GM18505 (cell line): ENCODE measurements at regions not wholly inside any gene's neighbourhood (a gene's known extent, or its start where the extent isn't known, plus 50 kb on each side); places are given as distances from the start of the nearest gene placed in this dataset.

Experiments
- ATAC-seq: cut with Tn5 transposase; IDR thresholded peaks from one replicate; pipeline ENCODE4 v1.9.1; 2021; ENCODE audit not compliant: unreplicated experiment
- POLR2A ChIP-seq: IDR thresholded peaks from 4 replicates; pipeline ENCODE4 v1.6.1; 2011; ENCODE audit warnings: borderline replicate concordance; ENCODE audit not compliant: insufficient read depth, insufficient read length; ENCODE audit errors: extremely low read depth

- ATAC-seq = no peak
- TF ChIP-seq POLR2A = no peak
Measured at GRCh38 chr15:35320158-35320780, 225.7 kb downstream of the DPH6 start.

GRCh38 chr15:35319354-35319753 is 226.6 kb downstream of the DPH6 start:
- ATAC-seq = no peak

GRCh38 chr15:35317217-35317616 is 228.7 kb downstream of the DPH6 start:
- no peak for TF ChIP-seq POLR2A
- no peak for ATAC-seq

More at GRCh38 chr15:35319354-35319753, 226.6 kb downstream of the DPH6 start:
- no peak for TF ChIP-seq POLR2A

GRCh38 chr15:35312344-35312743 is 227.2 kb upstream of the NANOGP8 start:
- no peak for ATAC-seq
- no peak for TF ChIP-seq POLR2A

GRCh38 chr15:35311615-35312014 is 226.5 kb upstream of the NANOGP8 start:
- no peak for ATAC-seq
- TF ChIP-seq POLR2A = no peak

- no peak for ATAC-seq
- no peak for TF ChIP-seq POLR2A
Measured at GRCh38 chr15:35309886-35310285, 224.8 kb upstream of the NANOGP8 start.

GRCh38 chr15:35308802-35309201 is 223.7 kb upstream of the NANOGP8 start:
- no peak for TF ChIP-seq POLR2A
- ATAC-seq = no peak

- no peak for TF ChIP-seq POLR2A
- ATAC-seq = no peak
Measured at GRCh38 chr15:35307676-35308075, 222.6 kb upstream of the NANOGP8 start.

GRCh38 chr15:35307026-35307425 is 221.9 kb upstream of the NANOGP8 start:
- no peak for ATAC-seq
- TF ChIP-seq POLR2A = no peak

- ATAC-seq = no peak
- no peak for TF ChIP-seq POLR2A
Measured at GRCh38 chr15:35306361-35306981, 221.4 kb upstream of the NANOGP8 start.

- no peak for TF ChIP-seq POLR2A
- no peak for ATAC-seq
Measured at GRCh38 chr15:35305946-35306345, 220.9 kb upstream of the NANOGP8 start.

- ATAC-seq = no peak
- no peak for TF ChIP-seq POLR2A
Measured at GRCh38 chr15:35305031-35305550, 220.0 kb upstream of the NANOGP8 start.

- TF ChIP-seq POLR2A = no peak
- ATAC-seq = no peak
Measured at GRCh38 chr15:35304389-35304788, 219.3 kb upstream of the NANOGP8 start.

- no peak for TF ChIP-seq POLR2A
- no peak for ATAC-seq
Measured at GRCh38 chr15:35302334-35302733, 217.2 kb upstream of the NANOGP8 start.
